HCT116 (cell line): ENCODE measurements at regions not wholly inside any gene's neighbourhood (a gene's known extent, or its start where the extent isn't known, plus 50 kb on each side); places are given as distances from the start of the nearest gene placed in this dataset.

Experiments used
- ATAC-seq: fragments of 200-7000 bp; cut with Tn5 transposase; 2 replicates; pipeline ENCODE4 v1.9.1; 2020; ENCODE audit warnings: mild to moderate bottlenecking, moderate library complexity
- BruUV-seq: library from RNA; stranded (reverse); fragments of 400-500 nt; replicated peaks from 2 replicates; lab custom pipeline; 2021; lab: Mats Ljungman, UMichigan
- CTCF ChIA-PET: fragments of 300-600 bp; sonication (Branson Sonifier 250); formaldehyde crosslinking; loops from one replicate; lab custom pipeline; 2021; ENCODE audit warnings: antibody characterized with exemption; lab: Charles Lee
- POLR2A ChIA-PET: fragments of 300-600, 350-600 bp; sonication (Branson Sonifier 250); formaldehyde crosslinking; loops from one replicate; lab custom pipeline; 2021; ENCODE audit warnings: antibody characterized with exemption; lab: Charles Lee
- RAD21 ChIA-PET, 2 experiments: fragments of 300-600 bp; sonication (Branson Sonifier 250); formaldehyde crosslinking; loops; one replicate each; lab custom pipeline; 2023; ENCODE audit warnings: low total read pairs in 2 of 2; ENCODE audit not compliant: uncharacterized antibody in 2 of 2, unreplicated experiment in 2 of 2, low non-redundant PET in 1 of 2; lab: Charles Lee
- DNase-seq: peaks from one replicate; pipeline ENCODE4 v3.0.0-alpha.2; 2010; ENCODE audit warnings: low read depth, low spot score
- H2AFZ ChIP-seq: fragments of 200-600 bp; shearing (Covaris generic), sonication (generic); 2 replicates; pipeline ENCODE4 v1.6.1; 2017; ENCODE audit warnings: low read depth, mixed run types, mixed read lengths, antibody characterized with exemption, low read length; ENCODE audit not compliant: poor library complexity, severe bottlenecking
- H3K27ac ChIP-seq: 2 replicates; pipeline ENCODE4 v1.5.1; 2012; ENCODE audit warnings: low read depth, low read length
- H3K27me3 ChIP-seq: fragments of 200-600 bp; sonication (generic); 2 replicates; pipeline ENCODE4 v1.6.1; 2016; ENCODE audit warnings: mixed run types, low read length, mixed read lengths; ENCODE audit not compliant: insufficient read depth
- H3K36me3 ChIP-seq, 2 experiments: fragments of 200-500 bp in 1 of 2; fragments of 200-600 bp in 1 of 2; sonication (Bioruptor generic) in 1 of 2; sonication (generic) in 1 of 2; 2 replicates each; pipeline versions ENCODE4 v1.5.1 to v1.6.1; 2014 to 2016; ENCODE audit warnings: low read length in 2 of 2, inconsistent platforms in 1 of 2, mixed read lengths in 1 of 2, mixed run types in 1 of 2; ENCODE audit not compliant: insufficient read depth in 2 of 2, control insufficient read depth in 1 of 2
- H3K4me1 ChIP-seq, 2 experiments: fragments of 200-600 bp in 1 of 2; sonication (generic) in 1 of 2; 2 replicates each; pipeline versions ENCODE4 v1.5.1 to v1.6.1; 2012 to 2017; ENCODE audit warnings: low read length in 2 of 2, inconsistent platforms in 1 of 2, mild to moderate bottlenecking in 1 of 2, mixed read lengths in 1 of 2, mixed run types in 1 of 2, moderate library complexity in 1 of 2; ENCODE audit not compliant: insufficient read depth in 2 of 2, control insufficient read depth in 1 of 2
- H3K4me2 ChIP-seq: fragments of 200-600 bp; sonication (generic); 2 replicates; pipeline ENCODE4 v1.6.1; 2017; ENCODE audit warnings: mixed run types, low read length, mixed read lengths
- H3K4me3 ChIP-seq, 2 experiments: fragments of 200-600 bp in 1 of 2; sonication (generic) in 1 of 2; replicated peaks in 1 of 2; 2 replicates each; pipeline ENCODE4 v1.5.1; 2011 to 2016; ENCODE audit warnings: low read length in 2 of 2, control low read depth in 1 of 2, low read depth in 1 of 2, mild to moderate bottlenecking in 1 of 2, mixed read lengths in 1 of 2, mixed run types in 1 of 2
- H3K79me2 ChIP-seq: fragments of 200-600 bp; sonication (generic); 2 replicates; pipeline ENCODE4 v1.6.1; 2017; ENCODE audit warnings: mild to moderate bottlenecking, mixed run types, low read length, moderate library complexity, mixed read lengths; ENCODE audit not compliant: insufficient read depth
- H3K9ac ChIP-seq: fragments of 200-600 bp; sonication (generic); 2 replicates; pipeline ENCODE4 v1.6.1; 2016; ENCODE audit warnings: low read length, mixed read lengths
- H3K9me2 ChIP-seq: fragments of 200-600 bp; sonication (generic), shearing (Covaris generic); 2 replicates; pipeline ENCODE4 v1.6.1; 2017; ENCODE audit warnings: mixed run types, mild to moderate bottlenecking, moderate library complexity; ENCODE audit not compliant: insufficient read depth
- H3K9me3 ChIP-seq, 2 experiments: fragments of 200-500 bp in 1 of 2; fragments of 200-600 bp in 1 of 2; sonication (Bioruptor generic) in 1 of 2; sonication (generic) in 1 of 2; 2 replicates each; pipeline ENCODE4 v1.6.1; 2014 to 2017; ENCODE audit warnings: low read length in 2 of 2, mixed read lengths in 2 of 2, inconsistent platforms in 1 of 2, low read depth in 1 of 2, mild to moderate bottlenecking in 1 of 2, mixed run types in 1 of 2, moderate library complexity in 1 of 2; ENCODE audit not compliant: control insufficient read depth in 1 of 2, insufficient read depth in 1 of 2
- H4K20me1 ChIP-seq: fragments of 200-600 bp; sonication (generic), shearing (Covaris generic); 2 replicates; pipeline ENCODE4 v1.6.1; 2017; ENCODE audit warnings: mixed run types, mild to moderate bottlenecking, moderate library complexity; ENCODE audit not compliant: insufficient read depth
- ATF3 ChIP-seq: IDR thresholded peaks from 2 replicates; pipeline ENCODE4 v1.6.1; 2012
- CBX3 ChIP-seq: IDR thresholded peaks from 2 replicates; pipeline ENCODE4 v1.6.1; 2012; ENCODE audit warnings: low read depth
- CTCF ChIP-seq, 3 experiments: fragments of 200-600 bp in 1 of 3; sonication (generic) in 1 of 3; IDR thresholded peaks in 2 of 3; conservative IDR thresholded peaks in 1 of 3; 2 replicates each; pipeline ENCODE4 v1.5.1; 2012 to 2017; ENCODE audit warnings: low read depth in 2 of 3, low read length in 2 of 3, antibody characterized with exemption in 1 of 3, borderline replicate concordance in 1 of 3, control low read depth in 1 of 3, mild to moderate bottlenecking in 1 of 3, mixed read lengths in 1 of 3, mixed run types in 1 of 3, moderate library complexity in 1 of 3; ENCODE audit not compliant: insufficient read depth in 1 of 3
- ELF1 ChIP-seq: IDR thresholded peaks from 2 replicates; pipeline ENCODE4 v1.6.1; 2012; ENCODE audit warnings: low read depth, borderline replicate concordance
- EZH2 ChIP-seq: fragments of 200-600 bp; sonication (generic); IDR thresholded peaks from 2 replicates; pipeline ENCODE4 v1.6.1; 2017; ENCODE audit warnings: antibody characterized with exemption, mixed run types
- FOSL1 ChIP-seq: IDR thresholded peaks from 2 replicates; pipeline ENCODE4 v1.6.1; 2012; ENCODE audit warnings: low read depth
- POLR2AphosphoS5 ChIP-seq: IDR thresholded peaks from 2 replicates; pipeline ENCODE4 v1.6.1; 2011; ENCODE audit warnings: mild to moderate bottlenecking, low read depth, low read length, moderate library complexity
- RAD21 ChIP-seq: IDR thresholded peaks from 2 replicates; pipeline ENCODE4 v1.6.1; 2012; ENCODE audit warnings: low read depth, mild to moderate bottlenecking
- REST ChIP-seq: IDR thresholded peaks from 2 replicates; pipeline ENCODE4 v1.6.1; 2012; ENCODE audit warnings: low read depth
- SRF ChIP-seq: IDR thresholded peaks from 2 replicates; pipeline ENCODE4 v1.6.1; 2012; ENCODE audit warnings: low read depth
- TCF7L2 ChIP-seq: IDR thresholded peaks from 2 replicates; pipeline ENCODE4 v1.7.0; 2011; ENCODE audit warnings: borderline replicate concordance, inconsistent platforms; ENCODE audit not compliant: insufficient read depth, insufficient read length; ENCODE audit errors: extremely low read depth
- YY1 ChIP-seq: IDR thresholded peaks from 2 replicates; pipeline ENCODE4 v1.6.1; 2011; ENCODE audit warnings: low read length, low read depth, moderate library complexity, mild to moderate bottlenecking; ENCODE audit not compliant: insufficient replicate concordance; ENCODE audit errors: extremely low read depth
- ZFX ChIP-seq: fragments of 450-650 bp; IDR thresholded peaks from 2 replicates; pipeline ENCODE4 v1.6.1; 2017
- ZNF274 ChIP-seq: fragments of 200-500 bp; sonication (Bioruptor generic); IDR thresholded peaks from 2 replicates; pipeline ENCODE4 v1.6.1; 2014; ENCODE audit warnings: mild to moderate bottlenecking, low read depth, low read length, inconsistent platforms
- intact Hi-C: fragments of 100-400 bp; cut with micrococcal nuclease; formaldehyde crosslinking; loops from 2 replicates; pipeline ENCODE4 v1.10.0; 2022

- Histone ChIP-seq H3K4me3 (no peak overlapping the region), H3K9me2 (no peaks in the 10 kb centered on the region), H4K20me1 (no peaks in the 10 kb centered on the region), H3K27me3 (no peaks in the 10 kb centered on the region), H3K9me3 (no peaks in the 10 kb centered on the region), H3K9ac (no peak overlapping the region), H3K27ac (no peak overlapping the region), H2AFZ (no peak overlapping the region), H3K4me2 (no peak overlapping the region)
- ChIA-PET POLR2A (no interaction called here), CTCF (no interaction called here)
- DNase-seq, result no peak
- intact Hi-C loops, result no loop called here
- BruUV-seq, result no TSS peak
- TF ChIP-seq ELF1 (no peak), ZFX (no peak), CBX3 (no peak), EZH2 (no peak), ATF3 (no peak)
- TF ChIP-seq, all 23 proteins: peak for 0
- Histone ChIP-seq H3K36me3 (no peaks in the 10 kb centered on the region), H3K4me1 (no peaks in the 10 kb centered on the region), H3K79me2 (no peaks in the 10 kb centered on the region)
- RAD21 ChIA-PET, result no interaction called here
- ATAC-seq, result no peak
These were observed 108.1 kb upstream of the SLC27A6 start for GRCh38 chr5:128857076-128857677.

- ChIA-PET CTCF (no interaction called here), RAD21 (no interaction called here), POLR2A (no interaction called here)
- H3K4me1 ChIP-seq, result no peaks in the 10 kb centered on the region
- H3K27me3 ChIP-seq, result no peaks in the 10 kb centered on the region
- H3K9ac ChIP-seq, result no peak overlapping the region
- ATAC-seq (no peak), DNase-seq (no peak)
- no peaks in the 10 kb centered on the region for H3K36me3 ChIP-seq
- H4K20me1 ChIP-seq, result no peaks in the 10 kb centered on the region
- no peak overlapping the region for H3K4me2 ChIP-seq
- no peak overlapping the region for H2AFZ ChIP-seq
- H3K27ac ChIP-seq, result no peak overlapping the region
- H3K79me2 ChIP-seq, result no peaks in the 10 kb centered on the region
- no peak overlapping the region for H3K4me3 ChIP-seq
- no TSS peak for BruUV-seq
- H3K9me3 ChIP-seq, result no peaks in the 10 kb centered on the region
- H3K9me2 ChIP-seq, result no peaks in the 10 kb centered on the region
- intact Hi-C loops, result no loop called here
- TF ChIP-seq YY1 (no peak), ELF1 (no peak), TCF7L2 (no peak), ZNF274 (no peak), EZH2 (no peak), RAD21 (no peak), POLR2AphosphoS5 (no peak), SRF (no peak), FOSL1 (no peak), CTCF (IDR thresholded peaks at IDR 0.05 in 2 of 3, conservative IDR thresholded peaks at IDR 0.05 in 1 of 3; ENCODE audit: borderline replicate concordance in 1 of 3, insufficient read depth in 1 of 3, low read depth in 2 of 3, low read length in 2 of 3) (no peak), ZFX (no peak), CBX3 (no peak), REST (no peak)
These were observed 106.3 kb upstream of the SLC27A6 start for GRCh38 chr5:128858995-128859394.
